ENCODE measurements at regions not wholly inside any gene's neighbourhood (a gene's known extent, or its start where the extent isn't known, plus 50 kb on each side); places are given as distances from the start of the nearest gene placed in this dataset.

GRCh38 chr1:57820356-57821095, 396.7 kb upstream of the DAB1 start:
- Histone ChIP-seq H3F3A (ENCODE audit: insufficient read depth) (no peaks in the 10 kb centered on the region), H3K36me3 (ENCODE audit: low read depth) (no peaks in the 10 kb centered on the region), H3K27ac (no peak overlapping the region), H3K9me2 (ENCODE audit: insufficient read depth) (no peaks in the 10 kb centered on the region), H3K4me3 (no peak overlapping the region), H3K27me3 (replicated peaks; ENCODE audit: insufficient read depth) (no peaks in the 10 kb centered on the region; the same call in 1 of the 2 replicates), H3K4me1 (ENCODE audit: insufficient read depth) (no peaks in the 10 kb centered on the region), H2AFZ (no peak overlapping the region), H3K9ac (no peak overlapping the region), H3K4me2 (ENCODE audit: unreplicated experiment) (no peak overlapping the region), H3K9me3 (ENCODE audit: low read depth) (no peaks in the 10 kb centered on the region), H4K20me1 (ENCODE audit: insufficient read depth) (no peaks in the 10 kb centered on the region), H3K79me2 (ENCODE audit: insufficient read depth) (no peaks in the 10 kb centered on the region)
- 9 to 11% methylated on average over 6 of the region's 6 CpGs for WGBS, 2 experiments (ENCODE audit: low coverage in 1 of 2, low lambda C conversion rate in 2 of 2, missing lambda C conversion rate in 2 of 2)
- TF ChIP-seq EZH2phosphoT487 (IDR thresholded peaks at IDR 0.05; ENCODE audit: insufficient read depth, low read depth) (no peak), EZH2 (IDR thresholded peaks at IDR 0.05; ENCODE audit: insufficient read depth, poor library complexity, severe bottlenecking) (no peak)
- no peak for DNase-seq
- in situ Hi-C loops (cut with MboI), result no loop called here

GRCh38 chr1:57819893-57820292, 396.0 kb upstream of the DAB1 start:
- Histone ChIP-seq H2AFZ (no peak overlapping the region), H3K27ac (no peak overlapping the region), H3K9ac (no peak overlapping the region), H3K4me2 (ENCODE audit: unreplicated experiment) (no peak overlapping the region), H3K79me2 (ENCODE audit: insufficient read depth) (no peaks in the 10 kb centered on the region), H3K36me3 (ENCODE audit: low read depth) (no peaks in the 10 kb centered on the region), H3K27me3 (replicated peaks; ENCODE audit: insufficient read depth) (no peaks in the 10 kb centered on the region; the same call in 1 of the 2 replicates), H3K9me3 (ENCODE audit: low read depth) (no peaks in the 10 kb centered on the region), H3K4me1 (ENCODE audit: insufficient read depth) (no peaks in the 10 kb centered on the region), H3K9me2 (ENCODE audit: insufficient read depth) (no peaks in the 10 kb centered on the region), H3F3A (ENCODE audit: insufficient read depth) (no peaks in the 10 kb centered on the region), H3K4me3 (no peak overlapping the region), H4K20me1 (ENCODE audit: insufficient read depth) (no peaks in the 10 kb centered on the region)
- in situ Hi-C loops (cut with MboI), result no loop called here
- no peak for DNase-seq
- WGBS, 2 experiments (ENCODE audit: low coverage in 1 of 2, low lambda C conversion rate in 2 of 2, missing lambda C conversion rate in 2 of 2), result 17 to 21% methylated on average over 4 of the region's 4 CpGs
- TF ChIP-seq EZH2phosphoT487 (IDR thresholded peaks at IDR 0.05; ENCODE audit: insufficient read depth, low read depth) (no peak), EZH2 (IDR thresholded peaks at IDR 0.05; ENCODE audit: insufficient read depth, poor library complexity, severe bottlenecking) (no peak)

- Histone ChIP-seq H3K4me1 (ENCODE audit: insufficient read depth) (no peaks in the 10 kb centered on the region), H3K27ac (no peak overlapping the region), H3K4me2 (ENCODE audit: unreplicated experiment) (no peak overlapping the region), H3K9me2 (ENCODE audit: insufficient read depth) (no peaks in the 10 kb centered on the region), H3F3A (ENCODE audit: insufficient read depth) (no peaks in the 10 kb centered on the region), H3K9me3 (ENCODE audit: low read depth) (no peaks in the 10 kb centered on the region), H4K20me1 (ENCODE audit: insufficient read depth) (no peaks in the 10 kb centered on the region), H3K9ac (no peak overlapping the region), H2AFZ (no peak overlapping the region), H3K36me3 (ENCODE audit: low read depth) (no peaks in the 10 kb centered on the region), H3K79me2 (ENCODE audit: insufficient read depth) (no peaks in the 10 kb centered on the region), H3K27me3 (replicated peaks; ENCODE audit: insufficient read depth) (no peaks in the 10 kb centered on the region), H3K4me3 (no peak overlapping the region)
- 58 to 71% methylated on average over 3 of the region's 3 CpGs for WGBS, 2 experiments (ENCODE audit: low coverage in 1 of 2, low lambda C conversion rate in 2 of 2, missing lambda C conversion rate in 2 of 2)
- no peak for DNase-seq
- no peak for TF ChIP-seq EZH2 (IDR thresholded peaks at IDR 0.05; ENCODE audit: insufficient read depth, poor library complexity, severe bottlenecking)
- no peak for TF ChIP-seq EZH2phosphoT487 (IDR thresholded peaks at IDR 0.05; ENCODE audit: insufficient read depth, low read depth)
- in situ Hi-C loops (cut with MboI), result no loop called here
Observed at GRCh38 chr1:57803586-57803985, 379.7 kb upstream of the DAB1 start.

- Histone ChIP-seq H3K27me3 (replicated peaks; ENCODE audit: insufficient read depth) (no peaks in the 10 kb centered on the region), H3K9me2 (ENCODE audit: insufficient read depth) (no peaks in the 10 kb centered on the region), H3K79me2 (ENCODE audit: insufficient read depth) (no peaks in the 10 kb centered on the region), H3K9ac (no peak overlapping the region), H2AFZ (no peak overlapping the region), H4K20me1 (ENCODE audit: insufficient read depth) (no peaks in the 10 kb centered on the region), H3K4me3 (no peak overlapping the region), H3K4me1 (ENCODE audit: insufficient read depth) (no peaks in the 10 kb centered on the region), H3K36me3 (ENCODE audit: low read depth) (no peaks in the 10 kb centered on the region), H3K4me2 (ENCODE audit: unreplicated experiment) (no peak overlapping the region), H3K27ac (no peak overlapping the region), H3F3A (ENCODE audit: insufficient read depth) (no peaks in the 10 kb centered on the region), H3K9me3 (ENCODE audit: low read depth) (no peaks in the 10 kb centered on the region)
- in situ Hi-C loops (cut with MboI), result no loop called here
- WGBS, 2 experiments (ENCODE audit: low coverage in 1 of 2, low lambda C conversion rate in 2 of 2, missing lambda C conversion rate in 2 of 2), result 29 to 30% methylated on average over 3 of the region's 3 CpGs
- no peak for DNase-seq
- TF ChIP-seq EZH2phosphoT487 (IDR thresholded peaks at IDR 0.05; ENCODE audit: insufficient read depth, low read depth) (no peak), EZH2 (IDR thresholded peaks at IDR 0.05; ENCODE audit: insufficient read depth, poor library complexity, severe bottlenecking) (no peak)
Observed at GRCh38 chr1:57800376-57800775, 376.5 kb upstream of the DAB1 start.
